ENCODE measurements at regions not wholly inside any gene's neighbourhood (a gene's known extent, or its start where the extent isn't known, plus 50 kb on each side); places are given as distances from the start of the nearest gene placed in this dataset.
"Not testable (repeated sequence)": the region's sequence is repeated elsewhere in the genome, so short reads cannot be mapped to it uniquely, and the experiment has no call there.

- no peak for DNase-seq
Measured at GRCh38 chr2:175400975-175401374, 219.5 kb upstream of the ATP5MC3 start.

GRCh38 chr2:175399326-175399725, 217.8 kb upstream of the ATP5MC3 start:
- DNase-seq = no peak

GRCh38 chr2:175398848-175399247, 217.3 kb upstream of the ATP5MC3 start:
- no peak for DNase-seq

GRCh38 chr2:175396696-175397095, 215.2 kb upstream of the ATP5MC3 start:
- DNase-seq = no peak

- no peak for DNase-seq
Measured at GRCh38 chr2:175393851-175394250, 212.3 kb upstream of the ATP5MC3 start.

GRCh38 chr2:175383286-175383685, 201.8 kb upstream of the ATP5MC3 start:
- DNase-seq = no peak

- DNase-seq = no peak
Measured at GRCh38 chr2:175373729-175374128, 192.2 kb upstream of the ATP5MC3 start.

GRCh38 chr2:175372704-175373701, 191.5 kb upstream of the ATP5MC3 start:
- no peak for DNase-seq

- DNase-seq = no peak
Measured at GRCh38 chr2:175371378-175371777, 189.9 kb upstream of the ATP5MC3 start.

GRCh38 chr2:175366815-175367214, 185.3 kb upstream of the ATP5MC3 start:
- DNase-seq = no peak

- DNase-seq = no peak
Measured at GRCh38 chr2:175363699-175364098, 182.2 kb upstream of the ATP5MC3 start.

- no peak for DNase-seq
Measured at GRCh38 chr2:175362331-175362730, 180.8 kb upstream of the ATP5MC3 start.

- no peak for DNase-seq
Measured at GRCh38 chr2:175359710-175360109, 178.2 kb upstream of the ATP5MC3 start.

GRCh38 chr2:175356901-175357300, 175.4 kb upstream of the ATP5MC3 start:
- DNase-seq = no peak

GRCh38 chr2:175355246-175355645, 173.7 kb upstream of the ATP5MC3 start:
- no peak for DNase-seq

- no peak for DNase-seq
Measured at GRCh38 chr2:175353275-175353674, 171.8 kb upstream of the ATP5MC3 start.

GRCh38 chr2:175351512-175351911, 170.0 kb upstream of the ATP5MC3 start:
- DNase-seq = no peak

- no peak for DNase-seq
Measured at GRCh38 chr2:175350105-175350504, 168.6 kb upstream of the ATP5MC3 start.

- DNase-seq = no peak
Measured at GRCh38 chr2:175342085-175342484, 160.6 kb upstream of the ATP5MC3 start.

GRCh38 chr2:175330195-175330594, 148.7 kb upstream of the ATP5MC3 start:
- no peak for DNase-seq

GRCh38 chr2:175326801-175327200, 145.3 kb upstream of the ATP5MC3 start:
- no peak for DNase-seq

GRCh38 chr2:175326164-175326563, 144.7 kb upstream of the ATP5MC3 start:
- DNase-seq = not testable (repeated sequence)

GRCh38 chr2:175323162-175323561, 141.7 kb upstream of the ATP5MC3 start:
- no peak for DNase-seq

GRCh38 chr2:175318542-175318941, 137.0 kb upstream of the ATP5MC3 start:
- DNase-seq = no peak

GRCh38 chr2:175317751-175318150, 136.2 kb upstream of the ATP5MC3 start:
- no peak for DNase-seq
